GM21737 (cell line): ENCODE measurements at regions not wholly inside any gene's neighbourhood (a gene's known extent, or its start where the extent isn't known, plus 50 kb on each side); places are given as distances from the start of the nearest gene placed in this dataset.
"Not testable (repeated sequence)": the region's sequence is repeated elsewhere in the genome, so short reads cannot be mapped to it uniquely, and the experiment has no call there.

Experiments used
- ATAC-seq: cut with Tn5 transposase; IDR thresholded peaks from one replicate; pipeline ENCODE4 v1.9.1; 2021; ENCODE audit warnings: mild to moderate bottlenecking, moderate library complexity; ENCODE audit not compliant: unreplicated experiment

DNA sequence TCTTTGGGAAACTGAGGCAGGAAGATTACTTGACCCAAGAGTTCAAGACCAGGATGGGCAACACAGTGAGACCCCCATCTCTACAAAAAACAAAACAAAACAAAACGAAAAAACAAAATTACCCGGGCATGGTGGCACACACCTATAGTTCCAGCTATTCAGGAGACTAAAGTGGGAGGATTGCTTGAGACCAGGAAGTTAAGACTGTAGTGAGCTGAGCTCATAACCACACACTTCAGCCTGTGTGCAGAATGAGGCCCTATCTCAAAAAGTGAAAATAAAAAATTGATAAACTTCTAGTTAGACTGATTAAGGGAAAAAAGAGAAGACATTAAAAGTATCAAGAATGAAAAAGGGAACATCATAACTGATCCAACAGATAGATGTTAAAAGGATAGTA is 154.0 kb downstream of the RHOU start:
- no peak for ATAC-seq

DNA sequence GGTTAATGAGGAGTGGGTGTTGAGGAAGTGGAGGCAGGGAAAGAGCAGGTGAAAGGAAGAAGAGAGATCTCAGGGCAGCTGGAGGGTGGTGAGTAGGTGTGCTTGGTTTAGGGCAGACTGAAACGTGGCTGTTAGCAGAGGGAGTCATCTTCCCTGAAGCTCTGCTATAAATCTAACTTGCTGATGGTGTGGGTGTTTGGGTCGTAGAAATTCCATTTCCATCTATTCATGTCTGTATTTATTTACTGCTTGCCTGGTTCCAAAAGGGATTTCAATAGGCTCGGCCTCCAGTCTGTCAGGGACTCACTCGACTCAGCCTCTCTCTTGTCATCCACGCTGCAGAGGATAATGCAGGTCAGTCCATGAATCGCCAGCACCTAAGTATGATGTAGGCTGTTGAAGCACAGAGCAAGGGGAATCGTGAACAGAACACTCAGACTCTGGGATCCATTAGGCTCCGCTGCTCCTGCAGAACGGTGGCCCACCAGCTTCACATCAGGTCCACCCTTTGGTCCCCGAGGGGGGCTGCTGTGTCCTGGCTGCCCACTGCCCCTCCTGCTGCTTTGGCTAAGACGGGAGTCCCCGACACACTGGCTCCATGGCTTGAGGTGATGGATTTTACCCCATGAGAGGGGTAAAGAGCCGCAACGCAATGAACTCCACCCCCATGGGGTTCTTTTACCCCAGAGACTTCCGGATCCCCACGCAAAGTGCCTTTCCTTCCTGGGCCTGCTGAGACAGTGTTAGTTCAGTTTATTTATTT is 156.2 kb downstream of the RHOU start:
- no peak for ATAC-seq

DNA sequence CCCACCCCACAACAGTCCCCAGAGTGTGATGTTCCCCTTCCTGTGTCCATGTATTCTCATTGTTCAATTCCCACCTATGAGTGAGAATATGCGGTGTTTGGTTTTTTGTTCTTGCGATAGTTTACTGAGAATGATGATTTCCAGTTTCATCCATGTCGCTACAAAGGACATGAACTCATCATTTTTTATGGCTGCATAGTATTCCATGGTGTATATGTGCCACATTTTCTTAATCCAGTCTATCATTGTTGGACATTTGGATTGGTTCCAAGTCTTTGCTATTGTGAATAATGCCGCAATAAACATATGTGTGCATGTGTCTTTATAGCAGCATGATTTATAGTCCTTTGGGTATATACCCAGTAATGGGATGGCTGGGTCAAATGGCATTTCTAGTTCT is 156.9 kb downstream of the RHOU start:
- not testable (repeated sequence) for ATAC-seq

DNA sequence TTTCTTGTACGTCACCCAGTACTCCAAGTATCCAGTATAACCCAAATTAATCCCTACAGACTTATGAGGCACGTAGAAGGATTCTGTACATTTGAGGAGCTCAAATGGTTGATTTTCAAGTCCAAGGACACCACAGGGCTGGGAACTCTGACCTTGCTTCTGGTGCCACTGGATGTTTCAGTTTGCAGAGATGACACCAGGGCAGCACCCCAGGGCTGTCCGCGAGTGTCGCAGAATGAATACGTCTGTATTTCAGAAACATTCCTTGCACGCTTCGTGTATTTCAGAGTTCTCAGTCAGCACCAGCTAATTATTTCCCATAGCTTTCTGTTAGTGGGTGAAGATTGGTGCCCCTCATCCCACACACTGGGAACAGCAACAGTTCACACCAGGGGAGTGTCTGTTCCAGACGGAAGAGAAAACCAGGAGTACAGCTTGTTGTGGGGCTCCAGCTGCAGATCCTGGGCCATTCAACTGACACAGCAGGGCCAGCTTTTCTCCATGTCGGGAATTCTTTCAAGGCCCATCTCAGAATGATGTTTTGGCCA is 159.2 kb downstream of the RHOU start:
- no peak for ATAC-seq

DNA sequence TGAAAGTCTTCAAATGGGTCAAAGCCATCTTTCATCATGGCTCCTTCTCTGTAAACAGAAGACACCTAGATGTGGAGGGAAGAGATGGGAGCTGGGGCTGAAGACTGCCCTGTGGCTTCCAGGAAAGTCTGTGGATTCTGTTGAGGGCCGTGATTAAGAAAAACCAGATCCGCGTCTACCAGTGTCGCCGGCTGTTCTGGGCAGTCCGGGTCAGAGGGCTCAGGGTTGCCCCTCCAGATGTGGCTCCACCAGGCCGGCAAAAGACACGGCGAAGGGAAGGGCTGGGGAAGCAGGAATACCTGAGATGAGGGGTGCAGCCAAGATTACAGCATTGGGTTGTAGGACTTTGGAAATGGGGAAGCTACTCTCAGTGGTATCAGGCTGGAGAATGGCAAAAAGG is 162.6 kb downstream of the RHOU start:
- ATAC-seq = no peak

DNA sequence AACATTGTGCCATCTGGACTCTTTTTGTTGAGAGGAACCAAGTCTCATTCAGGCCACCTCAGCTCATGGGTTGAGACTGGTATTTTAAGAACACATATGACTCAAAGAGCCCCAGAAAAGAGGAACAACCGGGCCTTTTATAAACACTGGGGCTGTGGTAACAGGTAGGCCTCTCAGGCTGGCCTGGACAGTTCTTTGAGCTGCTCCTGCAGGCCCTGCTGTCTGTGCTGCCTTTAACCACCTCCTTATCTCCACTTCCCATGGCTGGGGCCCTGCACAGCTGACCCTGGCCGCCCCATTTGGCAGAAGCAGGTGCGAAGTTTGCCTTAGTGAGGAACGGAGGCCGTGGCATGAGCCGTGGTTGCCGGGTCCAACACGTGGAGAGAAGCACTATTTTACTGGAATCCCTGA is 163.3 kb downstream of the RHOU start:
- no peak for ATAC-seq

DNA sequence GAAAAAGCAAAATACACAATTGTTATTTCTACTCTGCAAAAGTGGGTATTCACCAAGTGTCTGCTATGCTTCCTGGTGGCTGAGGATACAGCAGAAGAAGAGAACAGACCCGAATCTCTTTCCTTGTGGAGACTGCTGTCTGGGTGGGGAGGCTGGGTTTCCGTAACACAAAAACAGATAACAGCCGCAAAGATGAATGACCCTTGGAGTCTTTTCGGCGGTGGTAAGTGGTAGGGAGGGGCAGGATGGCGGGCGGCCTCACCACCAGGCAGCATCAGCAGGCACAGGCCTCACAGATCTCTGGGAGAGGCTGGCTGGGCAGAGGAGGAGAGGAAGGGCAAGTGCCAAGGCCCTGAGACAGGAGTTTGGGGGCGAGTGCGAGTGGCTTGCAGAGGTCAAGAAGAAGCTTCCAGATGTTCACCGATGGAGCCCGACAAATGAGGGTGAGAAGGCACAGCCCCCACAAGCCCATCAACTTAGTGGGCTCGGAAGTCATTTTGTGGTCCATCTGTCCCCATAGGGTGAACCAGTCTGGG is 164.2 kb downstream of the RHOU start:
- no peak for ATAC-seq

DNA sequence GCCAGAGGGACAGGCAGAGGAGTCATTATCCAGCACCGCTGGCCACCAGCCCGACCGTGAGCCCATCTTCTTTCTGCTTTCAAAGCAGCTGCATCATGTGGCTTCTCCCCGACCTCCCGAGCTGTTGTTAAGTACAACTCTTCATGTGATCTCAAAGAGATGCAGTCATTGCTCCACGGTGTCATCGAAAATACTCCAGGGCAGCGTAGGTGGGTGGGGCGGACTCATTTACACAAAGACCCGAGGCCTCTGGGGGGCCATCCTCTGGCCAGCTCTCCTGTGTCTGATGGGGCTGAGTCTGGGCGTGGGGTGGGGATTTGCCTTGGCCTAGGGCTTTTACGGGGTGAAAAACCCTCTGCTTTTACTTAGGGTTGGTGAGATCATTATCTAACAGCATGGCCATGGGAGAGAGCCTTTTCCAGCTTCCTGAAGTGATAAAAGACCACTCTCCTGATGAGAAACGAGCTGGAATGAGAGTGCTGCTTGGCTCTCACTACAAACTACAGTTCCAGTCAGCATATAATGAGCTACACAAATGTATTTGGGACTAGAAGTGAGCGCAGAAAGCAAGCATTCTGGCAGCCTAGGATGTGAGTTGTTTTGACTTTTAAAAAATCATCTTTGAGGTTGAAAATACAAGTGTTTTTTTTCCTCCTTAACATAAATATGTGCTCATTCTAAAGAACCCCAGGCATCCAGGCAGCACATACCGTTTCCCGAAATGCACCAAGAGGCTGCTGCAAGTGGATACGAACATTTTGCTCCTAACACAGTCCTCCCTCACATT is 165.0 kb downstream of the RHOU start:
- no peak for ATAC-seq

DNA sequence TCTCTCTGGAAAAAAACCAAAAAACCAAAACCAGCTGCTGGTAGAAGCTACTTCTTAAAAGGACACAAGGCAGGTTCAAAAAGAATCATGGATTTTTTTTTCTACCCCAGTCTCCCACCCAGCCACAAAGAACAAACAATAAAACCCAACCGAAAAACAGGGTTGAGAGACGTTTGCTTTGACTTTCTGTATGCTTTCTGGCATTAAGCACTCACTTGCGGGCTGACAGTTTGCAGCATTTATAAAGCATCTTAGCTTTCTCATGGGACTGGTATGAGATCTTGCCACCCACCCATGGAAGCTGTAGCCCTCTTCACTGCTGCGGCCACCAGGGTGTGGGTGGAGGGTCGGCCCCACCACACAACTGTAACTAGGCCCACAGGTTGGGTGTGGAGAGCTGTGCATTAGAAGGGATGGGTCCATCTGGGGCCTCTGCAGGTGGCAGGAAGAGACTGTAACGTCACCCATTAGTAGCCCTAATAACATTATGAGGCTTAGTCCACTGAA is 165.7 kb downstream of the RHOU start:
- no peak for ATAC-seq

DNA sequence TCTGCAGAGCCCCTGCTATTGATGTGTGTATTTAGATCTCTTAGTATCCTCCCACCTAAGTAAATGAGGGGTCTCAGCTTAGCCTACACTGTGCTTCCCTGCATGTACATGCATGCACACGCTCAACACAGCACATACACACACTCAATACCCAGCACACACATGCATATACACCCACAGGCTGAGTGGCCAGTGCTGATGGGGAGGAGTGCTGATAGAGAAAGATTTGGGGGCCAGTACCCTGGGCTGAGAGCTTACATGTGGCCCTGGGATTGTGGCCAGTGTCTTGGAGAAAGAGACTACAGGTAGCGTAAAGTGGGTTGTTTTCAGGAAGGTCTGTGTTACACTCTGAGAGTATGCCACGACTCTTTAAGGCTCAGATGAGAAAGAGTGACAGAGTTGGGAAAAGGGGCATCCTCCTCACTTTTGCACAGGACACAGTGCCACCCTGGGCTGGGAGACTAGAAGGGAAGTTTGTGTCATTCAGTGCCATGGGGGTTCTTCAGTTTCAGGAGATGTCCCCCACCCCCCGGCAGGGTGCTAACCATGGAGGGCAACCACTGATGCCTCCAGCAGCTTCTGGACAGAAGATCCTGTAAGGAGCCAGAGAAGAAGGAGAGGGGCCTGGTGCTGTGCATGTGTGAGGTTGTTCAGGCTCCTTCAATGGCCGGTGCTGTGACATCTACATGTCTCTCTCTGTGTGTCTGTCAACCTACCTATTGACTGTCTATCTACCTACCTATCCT is 166.8 kb downstream of the RHOU start:
- ATAC-seq = no peak

DNA sequence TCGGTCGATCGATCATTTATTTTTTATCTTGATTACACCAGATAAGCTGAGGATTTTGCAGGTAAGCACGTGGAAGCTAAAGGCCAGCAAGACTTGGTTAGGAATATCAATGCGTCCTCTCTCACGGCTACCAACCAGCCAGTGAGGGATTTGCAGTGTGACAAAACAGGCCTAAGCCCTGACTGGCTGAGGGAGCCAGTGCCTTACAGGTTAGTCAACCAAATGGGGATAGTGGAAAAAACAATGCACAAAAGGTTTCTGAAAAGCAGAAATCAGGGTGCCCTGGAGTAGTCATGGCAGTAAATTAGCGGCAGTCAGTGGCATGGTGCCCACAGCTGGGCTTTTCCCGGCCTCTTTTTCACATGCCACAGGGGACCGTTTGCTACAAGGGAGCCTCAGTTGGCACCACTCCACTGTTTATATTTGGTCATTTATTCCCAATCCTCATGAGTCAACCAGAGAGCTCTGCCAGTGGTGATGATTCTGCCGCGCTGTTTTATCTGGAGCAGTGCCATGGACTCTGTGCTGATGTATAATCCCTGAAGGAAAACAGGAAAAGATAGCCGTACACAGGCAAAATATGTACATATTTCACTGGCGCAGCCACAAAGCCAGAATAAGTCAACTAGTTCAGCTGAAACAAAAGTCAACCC is 167.6 kb downstream of the RHOU start:
- ATAC-seq = no peak

DNA sequence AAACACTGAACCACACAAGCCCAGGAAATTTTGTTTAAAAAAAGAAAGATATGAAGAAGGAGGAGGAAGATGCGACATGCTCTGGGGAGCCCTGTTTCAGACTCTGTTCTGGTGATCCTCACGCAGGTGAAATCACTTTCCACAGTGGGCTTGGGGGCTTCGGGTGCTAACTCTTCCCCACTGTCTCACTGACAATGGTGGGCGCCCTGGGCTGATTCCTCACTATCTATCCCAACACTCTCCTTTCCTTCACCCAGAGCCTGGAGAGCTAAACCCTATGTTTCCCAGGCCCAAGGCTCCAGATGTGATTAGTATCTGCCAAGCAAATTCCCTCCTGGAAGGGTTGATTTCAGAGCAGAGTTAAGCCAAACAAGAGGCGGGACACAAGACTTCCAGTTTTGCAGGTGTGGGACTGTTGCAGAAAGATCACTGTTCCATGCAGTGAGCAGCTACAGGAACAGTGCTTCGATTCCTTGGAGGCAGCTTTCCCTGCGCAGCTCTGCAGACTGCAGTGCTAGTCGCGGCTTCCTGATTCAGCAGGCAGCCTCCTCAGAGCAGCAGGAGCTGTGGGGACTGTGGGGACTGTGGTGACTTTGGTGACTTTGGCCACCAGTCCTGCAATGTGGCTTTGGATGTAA is 168.3 kb downstream of the RHOU start:
- ATAC-seq = no peak

DNA sequence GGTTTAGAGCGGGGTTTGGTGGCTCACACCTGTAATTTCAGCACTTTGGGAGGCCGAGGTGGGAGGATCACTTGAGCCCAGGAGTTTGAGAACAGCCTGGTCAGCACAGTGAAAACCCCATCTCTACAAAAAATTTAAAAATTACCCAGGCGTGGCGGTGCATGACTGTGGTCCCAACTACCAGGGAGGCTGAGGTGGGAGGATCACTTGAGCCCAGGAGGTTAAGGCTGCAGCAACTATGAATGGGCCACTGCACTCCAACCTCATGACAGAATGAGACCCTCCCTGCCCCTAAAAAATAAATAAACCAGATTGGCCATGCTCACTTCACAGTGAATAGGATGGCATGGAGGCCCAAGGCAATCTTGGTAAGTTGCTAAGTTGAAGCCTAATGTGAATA is 168.9 kb downstream of the RHOU start:
- no peak for ATAC-seq

DNA sequence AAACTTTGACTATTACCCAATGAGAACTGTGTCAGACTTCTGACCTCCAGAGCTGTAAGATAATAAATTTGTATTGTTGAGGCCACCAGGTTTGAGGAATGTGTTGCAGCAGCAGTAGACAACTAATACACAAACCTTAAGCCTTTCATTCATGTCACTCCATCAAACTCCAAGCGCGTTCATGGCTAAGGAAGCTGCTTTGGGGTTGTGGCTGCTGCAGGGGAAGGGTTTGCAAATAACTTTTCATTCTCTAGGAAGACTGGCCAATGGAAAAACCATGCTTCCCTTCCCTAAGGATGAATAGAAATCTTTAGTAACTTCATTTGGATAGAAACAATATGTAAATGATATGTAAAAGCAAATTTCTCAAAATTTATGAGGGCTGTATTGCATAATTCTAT is 170.4 kb downstream of the RHOU start:
- ATAC-seq = no peak

DNA sequence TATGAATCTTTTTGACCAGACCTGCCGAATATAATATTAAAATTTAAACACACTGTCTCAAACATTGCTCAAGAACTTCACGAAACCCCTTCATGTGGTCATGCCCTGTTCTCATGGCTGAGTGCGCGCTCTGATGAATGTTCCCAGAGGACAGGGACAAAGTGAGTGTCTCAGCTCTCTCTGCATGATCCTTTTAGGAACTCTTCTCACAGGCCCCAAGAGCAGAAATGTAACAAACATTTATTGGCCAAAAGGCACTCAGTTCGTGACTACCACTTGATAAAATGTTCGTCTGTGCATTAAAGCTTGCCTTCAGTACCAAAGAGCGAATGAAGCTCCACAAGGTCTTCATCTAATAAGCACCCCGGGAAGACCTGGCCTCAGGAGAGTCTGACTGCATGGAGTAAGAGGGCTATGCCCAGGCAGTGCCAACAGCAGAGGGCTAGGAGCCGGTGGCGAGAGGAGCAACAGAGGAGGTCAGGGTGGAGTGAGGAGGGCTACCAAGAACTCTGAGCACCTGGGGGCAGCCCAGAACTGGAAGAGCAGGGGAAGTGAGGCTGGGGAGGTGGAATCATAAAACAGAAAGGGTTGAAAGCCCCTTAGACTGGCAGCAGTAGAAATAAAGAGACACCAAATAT is 171.1 kb downstream of the RHOU start:
- ATAC-seq = no peak

DNA sequence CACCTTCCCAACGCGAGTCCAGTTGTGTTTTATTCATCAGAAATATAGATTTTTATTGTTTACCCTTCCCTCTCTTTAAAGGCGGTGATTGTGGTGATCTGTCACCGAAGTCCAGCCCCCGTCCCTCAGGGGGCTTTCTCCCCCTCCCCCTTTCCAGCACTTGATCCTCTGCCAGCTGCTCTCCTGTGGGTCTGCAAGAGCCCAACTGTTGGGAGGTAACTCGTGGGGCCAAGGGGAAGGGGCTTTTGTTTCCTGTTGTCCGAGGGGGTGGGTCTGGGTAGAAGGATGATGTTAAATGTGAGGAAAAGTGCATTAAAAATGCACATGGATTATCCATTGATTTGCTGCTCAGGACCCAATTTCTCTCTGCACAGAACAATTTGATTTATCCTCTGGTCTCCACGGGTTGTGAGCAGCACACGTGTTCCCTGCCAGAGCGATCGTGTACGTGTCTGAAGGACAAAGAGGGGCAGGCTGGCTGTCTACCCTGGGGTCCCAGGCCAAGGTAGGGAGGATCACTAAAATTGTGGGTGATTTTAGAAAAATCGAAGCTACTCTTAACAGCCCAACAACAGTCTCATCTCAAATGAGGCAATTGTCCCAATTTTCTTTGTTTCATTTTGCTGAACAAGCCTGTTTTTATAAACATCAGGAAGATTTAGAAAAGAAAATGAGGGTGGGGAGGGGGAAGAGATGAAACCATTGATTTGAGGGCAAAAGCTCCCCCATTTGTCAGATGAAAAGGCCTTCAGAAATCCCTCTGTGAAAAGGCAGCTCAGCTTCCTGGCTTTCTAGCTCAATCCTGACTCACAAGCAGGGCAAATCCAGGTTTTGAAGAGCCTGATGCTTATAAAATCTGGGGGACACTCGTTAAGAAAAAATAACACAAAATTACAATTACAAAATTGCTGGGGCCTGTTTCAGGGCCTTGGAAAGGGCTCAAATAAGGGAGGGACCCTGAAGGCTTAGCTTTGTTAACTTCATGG is 176.2 kb downstream of the RHOU start:
- no peak for ATAC-seq

DNA sequence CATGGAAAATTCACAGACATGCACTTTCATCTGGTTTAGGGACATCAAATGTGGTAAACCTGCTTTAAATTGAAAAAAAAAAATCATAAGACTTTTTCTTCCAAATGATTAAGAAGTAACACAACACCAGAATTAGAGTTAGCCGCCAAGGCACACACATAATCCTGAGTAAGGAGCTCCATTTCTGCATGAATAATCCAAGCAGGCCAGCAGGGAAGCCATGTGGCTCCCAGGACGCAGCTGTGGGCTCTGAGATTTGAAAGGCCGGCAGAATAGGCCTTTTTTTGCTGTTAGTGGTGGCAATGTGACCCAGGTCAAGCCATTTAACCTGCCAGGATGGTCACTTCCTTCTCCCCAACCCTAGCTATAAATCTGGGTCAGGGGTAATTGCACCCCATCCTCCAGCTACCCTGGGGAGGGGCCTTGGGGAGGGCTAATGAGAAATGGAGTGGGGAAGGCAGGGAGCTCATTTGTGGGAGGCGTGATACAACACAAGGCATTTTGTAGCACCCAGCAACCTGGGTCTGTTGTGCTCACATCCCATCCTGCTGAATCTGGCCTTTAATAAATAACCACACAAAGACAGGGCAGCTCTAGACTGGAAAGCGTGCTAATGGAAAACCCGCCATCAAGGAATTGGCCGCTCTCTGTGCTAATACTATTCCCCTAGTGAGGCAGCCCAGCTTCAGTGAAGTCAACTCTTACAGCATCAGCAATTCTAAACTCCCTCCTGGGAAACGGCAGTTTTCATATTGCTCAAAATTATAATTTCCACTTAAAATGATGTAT is 178.5 kb downstream of the RHOU start:
- ATAC-seq = no peak

DNA sequence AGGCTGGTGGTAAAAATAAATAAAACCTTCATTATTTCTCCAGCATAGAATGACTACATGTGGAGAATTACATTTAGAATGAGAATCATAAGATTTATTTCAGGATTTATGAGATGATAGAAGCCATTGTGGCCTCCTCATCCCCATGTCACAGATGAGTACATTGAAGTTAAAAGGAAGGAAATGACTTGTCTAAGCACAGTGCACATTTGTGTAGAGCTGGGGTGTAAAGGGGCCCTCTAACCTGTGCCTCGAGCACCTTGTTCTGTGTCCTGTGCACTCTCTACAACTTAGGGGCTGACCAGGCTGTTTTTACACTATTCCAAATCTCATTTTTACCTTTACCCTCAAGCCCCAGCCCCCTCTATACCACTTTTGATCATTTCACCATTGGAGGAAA is 179.4 kb downstream of the RHOU start:
- no peak for ATAC-seq
